ENCODE measurements at regions not wholly inside any gene's neighbourhood (a gene's known extent, or its start where the extent isn't known, plus 50 kb on each side); places are given as distances from the start of the nearest gene placed in this dataset.

DNA sequence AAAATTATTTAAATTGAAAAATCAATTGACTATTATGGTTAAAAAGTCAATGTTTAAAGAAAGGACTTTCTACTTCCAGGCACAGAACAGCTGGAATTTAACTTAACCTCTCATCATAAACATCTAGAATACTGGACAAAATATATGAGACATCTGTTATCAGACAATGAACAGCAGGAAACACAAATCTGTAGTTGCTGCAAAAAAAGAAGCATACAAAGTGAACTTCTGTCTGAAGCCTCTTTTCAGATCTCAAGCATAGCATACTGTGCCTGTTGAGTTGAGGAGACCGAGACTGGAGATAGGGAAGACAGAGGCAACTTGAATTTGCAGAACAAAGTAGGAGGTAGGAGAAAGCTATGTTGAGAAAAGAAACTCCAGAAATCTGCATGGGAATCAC, 140.0 kb upstream of the CBLB start:
- ChIA-PET CTCF (interaction anchor here (0.6 kb wide), 1 partner anchor 252 kb away, joined by 3 read pairs; no protein-coding TSS in a partner anchor), POLR2A (interaction anchor here (0.5 to 0.8 kb wide), 2 partner anchors 11 to 39 kb away, joined by 3 read pairs; no protein-coding TSS in a partner anchor)
- no peaks in the 10 kb centered on the region for H3K9me3 ChIP-seq (ENCODE audit: control insufficient read depth, insufficient read depth, low read length)
- DNase-seq (ENCODE audit: low read depth, low spot score), result no peak
- TF ChIP-seq, protein P1, sequence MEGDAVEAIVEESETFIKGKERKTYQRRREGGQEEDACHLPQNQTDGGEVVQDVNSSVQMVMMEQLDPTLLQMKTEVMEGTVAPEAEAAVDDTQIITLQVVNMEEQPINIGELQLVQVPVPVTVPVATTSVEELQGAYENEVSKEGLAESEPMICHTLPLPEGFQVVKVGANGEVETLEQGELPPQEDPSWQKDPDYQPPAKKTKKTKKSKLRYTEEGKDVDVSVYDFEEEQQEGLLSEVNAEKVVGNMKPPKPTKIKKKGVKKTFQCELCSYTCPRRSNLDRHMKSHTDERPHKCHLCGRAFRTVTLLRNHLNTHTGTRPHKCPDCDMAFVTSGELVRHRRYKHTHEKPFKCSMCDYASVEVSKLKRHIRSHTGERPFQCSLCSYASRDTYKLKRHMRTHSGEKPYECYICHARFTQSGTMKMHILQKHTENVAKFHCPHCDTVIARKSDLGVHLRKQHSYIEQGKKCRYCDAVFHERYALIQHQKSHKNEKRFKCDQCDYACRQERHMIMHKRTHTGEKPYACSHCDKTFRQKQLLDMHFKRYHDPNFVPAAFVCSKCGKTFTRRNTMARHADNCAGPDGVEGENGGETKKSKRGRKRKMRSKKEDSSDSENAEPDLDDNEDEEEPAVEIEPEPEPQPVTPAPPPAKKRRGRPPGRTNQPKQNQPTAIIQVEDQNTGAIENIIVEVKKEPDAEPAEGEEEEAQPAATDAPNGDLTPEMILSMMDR (IDR thresholded peaks at IDR 0.05; ENCODE audit: low read depth, low read length), result no peak
- H3K27ac ChIP-seq (ENCODE audit: low read depth, low read length), result no peak overlapping the region
- no peak overlapping the region for H3K4me3 ChIP-seq (ENCODE audit: low read depth, low read length)
- no peaks in the 10 kb centered on the region for H3K27me3 ChIP-seq (ENCODE audit: control insufficient read depth, insufficient read depth, low read length)

DNA sequence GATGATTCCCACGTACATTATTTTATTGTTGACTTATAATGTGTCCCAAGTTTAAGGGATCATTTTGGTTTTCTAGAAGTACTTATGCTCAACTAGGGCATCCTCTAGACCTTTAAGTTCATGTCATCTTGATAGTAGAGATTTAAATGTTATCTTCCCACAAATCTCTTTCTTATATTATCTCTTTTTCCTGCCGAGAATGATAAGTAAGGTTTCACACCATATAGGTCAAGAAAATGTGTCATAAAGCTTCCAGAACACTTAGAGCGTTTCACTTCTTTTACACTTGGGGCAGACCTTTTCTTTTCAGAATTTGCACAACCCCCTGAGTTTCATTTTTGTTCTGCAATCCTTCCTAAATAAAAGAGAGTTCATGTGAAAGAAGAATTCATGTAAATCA, 142.0 kb upstream of the CBLB start:
- H3K27ac ChIP-seq (ENCODE audit: low read depth, low read length), result no peak overlapping the region
- H3K27me3 ChIP-seq (ENCODE audit: control insufficient read depth, insufficient read depth, low read length), result no peaks in the 10 kb centered on the region
- DNase-seq (ENCODE audit: low read depth, low spot score), result no peak
- POLR2A ChIA-PET, result no interaction called here
- CTCF ChIA-PET, result no interaction called here
- H3K9me3 ChIP-seq (ENCODE audit: control insufficient read depth, insufficient read depth, low read length), result no peaks in the 10 kb centered on the region
- TF ChIP-seq, protein P1 (IDR thresholded peaks at IDR 0.05; ENCODE audit: low read depth, low read length), result no peak
- no peak overlapping the region for H3K4me3 ChIP-seq (ENCODE audit: low read depth, low read length)

DNA sequence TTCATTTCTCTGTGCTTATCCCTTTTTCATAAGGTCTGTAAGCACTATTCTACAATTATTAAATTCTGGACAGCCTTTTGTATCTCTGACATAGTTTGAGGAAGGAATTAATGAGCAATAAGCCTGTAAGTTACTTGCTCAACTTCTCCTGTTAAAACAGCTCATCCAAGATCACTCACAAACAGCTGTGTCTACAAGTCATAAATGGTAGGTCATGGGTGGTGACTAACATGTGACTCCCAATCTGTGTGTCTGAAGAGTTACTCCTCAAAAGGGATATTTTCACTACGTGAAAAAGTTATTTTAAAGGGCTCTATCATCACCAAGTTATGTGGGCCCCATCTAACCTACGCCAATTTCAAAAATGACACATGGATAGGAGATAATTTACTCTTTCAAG, 145.2 kb upstream of the CBLB start:
- no peaks in the 10 kb centered on the region for H3K9me3 ChIP-seq (ENCODE audit: control insufficient read depth, insufficient read depth, low read length)
- no peaks in the 10 kb centered on the region for H3K27me3 ChIP-seq (ENCODE audit: control insufficient read depth, insufficient read depth, low read length)
- H3K4me3 ChIP-seq (ENCODE audit: low read depth, low read length), result no peak overlapping the region
- peak; percentile 83 for DNase-seq (ENCODE audit: low read depth, low spot score)
- peak overlapping the region; percentile 58 for H3K27ac ChIP-seq (ENCODE audit: low read depth, low read length)
- ChIA-PET CTCF (no interaction called here), POLR2A (interaction anchor here (0.9 kb wide), 1 partner anchor 185 kb away, joined by 3 read pairs; no protein-coding TSS in a partner anchor)
- TF ChIP-seq, protein P1 (IDR thresholded peaks at IDR 0.05; ENCODE audit: low read depth, low read length), result no peak

DNA sequence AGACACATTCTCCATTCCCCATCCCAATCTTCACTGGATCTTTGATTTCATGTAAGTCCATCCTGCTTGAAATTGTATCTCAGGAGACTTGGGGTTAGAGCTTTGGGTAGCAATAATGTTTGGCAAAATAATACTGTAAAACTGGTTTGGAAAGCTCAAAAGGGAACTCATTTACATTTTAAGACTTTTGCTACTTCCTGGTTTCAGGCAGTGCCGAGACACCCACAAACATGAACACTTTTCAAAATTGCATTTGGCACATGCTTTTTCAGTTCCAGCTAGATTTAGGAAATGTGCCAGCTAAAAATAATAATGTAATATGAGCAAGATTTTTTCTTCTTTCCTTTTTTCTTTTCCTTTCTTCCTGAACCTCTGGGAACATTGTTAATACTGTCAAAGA, 145.7 kb upstream of the CBLB start:
- no peaks in the 10 kb centered on the region for H3K27me3 ChIP-seq (ENCODE audit: control insufficient read depth, insufficient read depth, low read length)
- CTCF ChIA-PET, result no interaction called here
- H3K27ac ChIP-seq (ENCODE audit: low read depth, low read length), result peak overlapping the region; percentile 58
- POLR2A ChIA-PET, result no interaction called here
- no peaks in the 10 kb centered on the region for H3K9me3 ChIP-seq (ENCODE audit: control insufficient read depth, insufficient read depth, low read length)
- TF ChIP-seq, protein P1 (IDR thresholded peaks at IDR 0.05; ENCODE audit: low read depth, low read length), result no peak
- no peak overlapping the region for H3K4me3 ChIP-seq (ENCODE audit: low read depth, low read length)
- no peak for DNase-seq (ENCODE audit: low read depth, low spot score)

DNA sequence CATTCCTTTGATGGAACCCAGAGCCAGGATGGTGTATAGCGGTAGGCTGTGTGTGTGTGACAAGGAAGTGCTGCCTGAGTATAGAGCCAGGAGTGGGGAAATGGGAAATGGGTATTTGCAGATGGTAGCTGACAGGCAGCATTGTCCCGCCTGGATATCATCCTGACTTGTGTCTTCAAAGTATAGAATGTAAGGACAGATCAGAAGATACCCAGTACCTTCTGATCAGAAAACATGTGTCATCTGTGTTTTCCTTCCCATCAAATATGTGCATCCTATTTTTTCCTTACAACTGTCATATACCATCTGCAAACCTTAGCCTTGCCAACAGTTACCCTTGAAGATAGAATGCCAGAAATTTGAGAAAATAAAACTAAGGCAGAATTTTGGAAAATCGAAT, 146.2 kb upstream of the CBLB start:
- POLR2A ChIA-PET, result no interaction called here
- Histone ChIP-seq H3K27me3 (ENCODE audit: control insufficient read depth, insufficient read depth, low read length) (no peaks in the 10 kb centered on the region), H3K9me3 (ENCODE audit: control insufficient read depth, insufficient read depth, low read length) (no peaks in the 10 kb centered on the region), H3K27ac (ENCODE audit: low read depth, low read length) (no peak overlapping the region), H3K4me3 (ENCODE audit: low read depth, low read length) (no peak overlapping the region)
- TF ChIP-seq, protein P1 (IDR thresholded peaks at IDR 0.05; ENCODE audit: low read depth, low read length), result no peak
- no peak for DNase-seq (ENCODE audit: low read depth, low spot score)
- CTCF ChIA-PET, result no interaction called here
